A549 (cell line): ENCODE measurements at regions not wholly inside any gene's neighbourhood (a gene's known extent, or its start where the extent isn't known, plus 50 kb on each side); places are given as distances from the start of the nearest gene placed in this dataset.

Experiments used
- ATAC-seq, 2 experiments: fragments of 200-7000 bp in 1 of 2; fragments of >200 bp in 1 of 2; cut with Nextera tagmentation in 1 of 2; cut with Tn5 transposase in 1 of 2; 3 replicates each; pipeline versions ENCODE4 v1.8.0 to v1.9.1; 2018 to 2020; ENCODE audit warnings: mild to moderate bottlenecking in 1 of 2, moderate library complexity in 1 of 2
- CTCF ChIA-PET: fragments of 300-600 bp; sonication (Branson Sonifier 250); formaldehyde crosslinking; extraction: SDS; loops from one replicate; lab custom pipeline; 2021; ENCODE audit warnings: antibody characterized with exemption, inconsistent platforms; lab: Yijun Ruan, JAX
- POLR2A ChIA-PET: fragments of 350-600 bp; formaldehyde crosslinking; extraction: SDS; loops from one replicate; lab custom pipeline; 2021; ENCODE audit warnings: antibody characterized with exemption, inconsistent platforms; lab: Yijun Ruan, JAX
- DNase-seq, 2 experiments: peaks; one replicate each; pipeline versions ENCODE4 v3.0.0 to v3.0.0-alpha.2; 2011 to 2016; ENCODE audit warnings: low read depth in 1 of 2, low spot score in 1 of 2
- FAIRE-seq: peaks from 2 replicates; lab custom pipeline; 2011; peaks lifted over from hg19 to GRCh38; lab: Jason Lieb, UNC
- H3K27ac ChIP-seq, 2 experiments: fragments of >200 bp; sonication (Bioruptor Twin); formaldehyde crosslinking; 3 replicates each; pipeline ENCODE4 v1.5.1; 2016 to 2017
- H3K4me1 ChIP-seq: fragments of >200 bp; sonication (Bioruptor Twin); formaldehyde crosslinking; 3 replicates; pipeline ENCODE4 v1.6.1; 2016
- H3K4me2 ChIP-seq: fragments of >200 bp; sonication (Bioruptor Twin); formaldehyde crosslinking; 3 replicates; pipeline ENCODE4 v1.6.1; 2016
- H3K4me3 ChIP-seq: fragments of >200 bp; sonication (Bioruptor Twin); formaldehyde crosslinking; 3 replicates; pipeline ENCODE4 v1.5.1; 2016
- H3K9me3 ChIP-seq: fragments of >200 bp; sonication (Bioruptor Twin); formaldehyde crosslinking; 3 replicates; pipeline ENCODE4 v1.6.1; 2016
- ATOH8 ChIP-seq: fragments of 250-450 bp; sonication (Bioruptor Pico); IDR thresholded peaks from 2 replicates; pipeline ENCODE4 v1.5.0; 2020; ENCODE audit warnings: low read depth, mild to moderate bottlenecking, moderate library complexity
- BCL3 ChIP-seq: fragments of >200 bp; sonication (Bioruptor Twin); formaldehyde crosslinking; IDR thresholded peaks from 3 replicates; pipeline ENCODE4 v1.6.1; 2016
- CEBPB ChIP-seq, 2 experiments: fragments of >200 bp in 1 of 2; sonication (Bioruptor Twin) in 1 of 2; formaldehyde crosslinking in 1 of 2; IDR thresholded peaks; 2 replicates each; pipeline ENCODE4 v1.6.1; 2012 to 2016
- CTCF ChIP-seq: fragments of >200 bp; sonication (Bioruptor Twin); formaldehyde crosslinking; IDR thresholded peaks from 3 replicates; pipeline ENCODE4 v1.5.1; 2016
- EHMT2 ChIP-seq: fragments of 200-600 bp; sonication (generic); IDR thresholded peaks from 2 replicates; pipeline ENCODE4 v1.6.1; 2016; ENCODE audit warnings: antibody characterized with exemption, low read depth, mild to moderate bottlenecking, moderate library complexity
- ESRRA ChIP-seq: fragments of 150-350 bp; IDR thresholded peaks from 2 replicates; pipeline ENCODE4 v1.6.1; 2014; ENCODE audit warnings: mild to moderate bottlenecking, low read length, borderline replicate concordance
- HMGXB4 ChIP-seq: fragments of 250-450 bp; sonication (Bioruptor Pico); IDR thresholded peaks from 2 replicates; pipeline ENCODE4 v1.5.0; 2021; ENCODE audit warnings: mild to moderate bottlenecking, moderate library complexity, borderline replicate concordance
- JUN ChIP-seq, 2 experiments: fragments of >200 bp; sonication (Bioruptor Twin); formaldehyde crosslinking; IDR thresholded peaks; 2 replicates in 1 of 2; 3 replicates in 1 of 2; pipeline ENCODE4 v1.6.1; 2016 to 2017
- JUNB ChIP-seq: fragments of >200 bp; sonication (Bioruptor Twin); formaldehyde crosslinking; IDR thresholded peaks from 2 replicates; pipeline ENCODE4 v1.6.1; 2016
- KDM1A ChIP-seq: fragments of 200-600 bp; sonication (generic); IDR thresholded peaks from 2 replicates; pipeline ENCODE4 v1.6.1; 2016; ENCODE audit warnings: low read depth, mild to moderate bottlenecking
- MAFK ChIP-seq: fragments of 450-650 bp; IDR thresholded peaks from 2 replicates; pipeline ENCODE4 v1.6.1; 2014; ENCODE audit not compliant: partially characterized antibody
- MAX ChIP-seq: IDR thresholded peaks from 2 replicates; pipeline ENCODE4 v1.6.1; 2012
- PBX3 ChIP-seq: IDR thresholded peaks from 2 replicates; pipeline ENCODE4 v1.6.1; 2012
- RARB ChIP-seq: fragments of 250-450 bp; sonication (Bioruptor Pico); IDR thresholded peaks from 2 replicates; pipeline ENCODE4 v1.8.0; 2021; ENCODE audit warnings: mild to moderate bottlenecking, moderate library complexity
- RCOR1 ChIP-seq: fragments of 150-350 bp; IDR thresholded peaks from 2 replicates; pipeline ENCODE4 v1.6.1; 2014; ENCODE audit warnings: antibody characterized with exemption, low read length, low read depth
- SMC3 ChIP-seq: fragments of >200 bp; sonication (Bioruptor Twin); formaldehyde crosslinking; IDR thresholded peaks from 3 replicates; pipeline ENCODE4 v1.6.1; 2018; ENCODE audit warnings: inconsistent platforms
- SREBF2 ChIP-seq: fragments of 450-650 bp; IDR thresholded peaks from 2 replicates; pipeline ENCODE4 v1.6.1; 2014; ENCODE audit warnings: mild to moderate bottlenecking, moderate library complexity
- TP53 ChIP-seq: fragments of 250-450 bp; sonication (Bioruptor Pico); IDR thresholded peaks from 2 replicates; pipeline ENCODE4 v1.5.0; 2021; ENCODE audit warnings: mild to moderate bottlenecking, moderate library complexity
- WGBS: methylation state at CpG from one replicate; pipeline ENCODE4 v1.1.6; 2017; ENCODE audit errors: missing lambda C conversion rate; 5-methylcytosine and 5-hydroxymethylcytosine counted together

GRCh38 chr12:61870658-61871484, 389.3 kb upstream of the USP15 start:
- H3K4me1 ChIP-seq: no peaks in the 10 kb centered on the region
- no peak for DNase-seq
- TF ChIP-seq SREBF2 (no peak), MAFK (no peak), CTCF (no peak), ESRRA (no peak), BCL3 (no peak), RCOR1 (no peak), MAX (no peak), SMC3 (no peak), JUN (IDR thresholded peaks at IDR 0.05) (no peak), EHMT2 (no peak), ATOH8 (CRISPR knock-in tag) (no peak), CEBPB (IDR thresholded peaks at IDR 0.05) (no peak), HMGXB4 (no peak), TP53 (CRISPR knock-in tag) (no peak)
- 1% methylated on average over 3 of the region's 3 CpGs for WGBS
- POLR2A ChIA-PET: no interaction called here
- no peak for ATAC-seq
- CTCF ChIA-PET: no interaction called here
- H3K4me3 ChIP-seq: no peak overlapping the region
- no peak for FAIRE-seq
- H3K27ac ChIP-seq: no peak overlapping the region
- no peak overlapping the region for H3K4me2 ChIP-seq
- H3K9me3 ChIP-seq: no peaks in the 10 kb centered on the region

- no peak for FAIRE-seq
- H3K4me1 ChIP-seq: no peaks in the 10 kb centered on the region
- no peak for DNase-seq
- POLR2A ChIA-PET: no interaction called here
- H3K4me2 ChIP-seq: no peak overlapping the region
- no peak overlapping the region for H3K4me3 ChIP-seq
- WGBS: 8% methylated on average over 5 of the region's 5 CpGs
- TF ChIP-seq BCL3: no peak
- no peak for TF ChIP-seq EHMT2
- TF ChIP-seq JUNB: no peak
- no peak for TF ChIP-seq RARB
- no peak for TF ChIP-seq KDM1A
- TF ChIP-seq JUN (IDR thresholded peaks at IDR 0.05): no peak
- TF ChIP-seq HMGXB4: no peak
- no peak for TF ChIP-seq PBX3
- H3K9me3 ChIP-seq: no peaks in the 10 kb centered on the region
- H3K27ac ChIP-seq: no peak overlapping the region
- ATAC-seq: no peak
- CTCF ChIA-PET: no interaction called here
Measured at GRCh38 chr12:61871485-61871810, 388.8 kb upstream of the USP15 start.
